SK-N-SH treated with all-trans-retinoic acid at 6 μM for 48 hours (cell line): ENCODE measurements at regions not wholly inside any gene's neighbourhood (a gene's known extent, or its start where the extent isn't known, plus 50 kb on each side); places are given as distances from the start of the nearest gene placed in this dataset.

Experiments used
- ATAC-seq: fragments of 200-7000 bp; cut with Tn5 transposase; 3 replicates; pipeline ENCODE4 v1.9.1; 2020; ENCODE audit warnings: mild to moderate bottlenecking, moderate library complexity
- ARNTL ChIP-seq: fragments of 450-650 bp; formaldehyde crosslinking; IDR thresholded peaks from 2 replicates; pipeline ENCODE4 v1.5.0; 2020; ENCODE audit warnings: low read depth, mild to moderate bottlenecking, moderate library complexity, borderline replicate concordance
- BACH2 ChIP-seq: fragments of 250-450 bp; sonication (Bioruptor Pico); IDR thresholded peaks from 2 replicates; pipeline ENCODE4 v1.9.0; 2021; ENCODE audit warnings: mild to moderate bottlenecking, borderline replicate concordance
- CREB5 ChIP-seq: fragments of 250-450 bp; sonication (Bioruptor Pico); IDR thresholded peaks from 2 replicates; pipeline ENCODE4 v1.5.1; 2020; ENCODE audit warnings: low read depth, mild to moderate bottlenecking, moderate library complexity
- CSDC2 ChIP-seq: fragments of 250-450 bp; sonication (Bioruptor Pico); IDR thresholded peaks from 2 replicates; pipeline ENCODE4 v1.5.0; 2020; ENCODE audit warnings: mild to moderate bottlenecking, moderate library complexity
- CSRNP3 ChIP-seq: fragments of 250-450 bp; sonication (Bioruptor Pico); IDR thresholded peaks from 2 replicates; pipeline ENCODE4 v1.5.1; 2021; ENCODE audit warnings: mild to moderate bottlenecking, moderate library complexity
- ESRRG ChIP-seq: fragments of 250-450 bp; sonication (Bioruptor Pico); IDR thresholded peaks from 2 replicates; pipeline ENCODE4 v1.6.1; 2021; ENCODE audit warnings: mild to moderate bottlenecking
- ISL1 ChIP-seq: fragments of 250-450 bp; sonication (Bioruptor Pico); IDR thresholded peaks from 2 replicates; pipeline ENCODE4 v2.1.2; 2022; ENCODE audit warnings: mild to moderate bottlenecking, moderate library complexity
- OSR1 ChIP-seq: fragments of 250-450 bp; sonication (Bioruptor Pico); IDR thresholded peaks from 2 replicates; pipeline ENCODE4 v1.8.0; 2022; ENCODE audit warnings: moderate library complexity, mild to moderate bottlenecking, inconsistent platforms
- PATZ1 ChIP-seq: fragments of 250-450 bp; sonication (Bioruptor Pico); IDR thresholded peaks from 2 replicates; pipeline ENCODE4 v1.8.0; 2020; ENCODE audit warnings: mild to moderate bottlenecking, moderate library complexity, borderline replicate concordance
- PPARA ChIP-seq: fragments of 250-450 bp; sonication (Bioruptor Pico); IDR thresholded peaks from 2 replicates; pipeline ENCODE4 v1.5.0; 2020; ENCODE audit warnings: mild to moderate bottlenecking, borderline replicate concordance
- RARB ChIP-seq: fragments of 250-450 bp; sonication (Bioruptor Pico); IDR thresholded peaks from 2 replicates; pipeline ENCODE4 v1.8.0; 2021; ENCODE audit warnings: mild to moderate bottlenecking, moderate library complexity
- SNAI2 ChIP-seq: fragments of 250-450 bp; sonication (Bioruptor Pico); IDR thresholded peaks from 2 replicates; pipeline ENCODE4 v1.5.0; 2020; ENCODE audit warnings: mild to moderate bottlenecking, moderate library complexity
- TCF4 ChIP-seq: fragments of 250-450 bp; sonication (Bioruptor Pico); IDR thresholded peaks from 2 replicates; pipeline ENCODE4 v1.8.0; 2021; ENCODE audit warnings: mild to moderate bottlenecking, moderate library complexity, borderline replicate concordance
- TOX ChIP-seq: fragments of 250-450 bp; sonication (Bioruptor Pico); IDR thresholded peaks from 2 replicates; pipeline ENCODE4 v1.8.0; 2021; ENCODE audit warnings: mild to moderate bottlenecking, moderate library complexity, borderline replicate concordance
- TSHZ2 ChIP-seq: fragments of 250-450 bp; sonication (Bioruptor Pico); IDR thresholded peaks from 2 replicates; pipeline ENCODE4 v1.5.0; 2020; ENCODE audit warnings: mild to moderate bottlenecking, moderate library complexity
- ZFP3 ChIP-seq: fragments of 250-450 bp; sonication (Bioruptor Pico); IDR thresholded peaks from 2 replicates; pipeline ENCODE4 v1.5.0; 2020; ENCODE audit warnings: mild to moderate bottlenecking, moderate library complexity
- ZNF565 ChIP-seq: fragments of 450-650 bp; formaldehyde crosslinking; conservative IDR thresholded peaks from 2 replicates; pipeline ENCODE4 v1.5.0; 2020; ENCODE audit warnings: low read depth, mild to moderate bottlenecking, moderate library complexity
- ZNF70 ChIP-seq: fragments of 450-650 bp; formaldehyde crosslinking; IDR thresholded peaks from 2 replicates; pipeline ENCODE4 v1.5.0; 2020; ENCODE audit warnings: mild to moderate bottlenecking, moderate library complexity
- ZNF8 ChIP-seq: fragments of 450-650 bp; formaldehyde crosslinking; IDR thresholded peaks from 2 replicates; pipeline ENCODE4 v1.5.0; 2020; ENCODE audit warnings: mild to moderate bottlenecking, moderate library complexity

- no peak for ATAC-seq
- no peak for TF ChIP-seq ZFP3 (CRISPR knock-in tag)
- no peak for TF ChIP-seq ARNTL (CRISPR knock-in tag)
- TF ChIP-seq ISL1: no peak
- TF ChIP-seq BACH2 (CRISPR knock-in tag): no peak
- TF ChIP-seq PATZ1: no peak
- no peak for TF ChIP-seq TCF4
- no peak for TF ChIP-seq ESRRG (CRISPR knock-in tag)
- no peak for TF ChIP-seq CSDC2
- TF ChIP-seq RARB (CRISPR knock-in tag): no peak
- no peak for TF ChIP-seq ZNF70
Measured at GRCh38 chr1:106113851-106114250, 942.6 kb upstream of the PRMT6 start.

- TF ChIP-seq CSRNP3 (CRISPR knock-in tag) (no peak), ZNF8 (CRISPR knock-in tag) (no peak), TSHZ2 (CRISPR knock-in tag) (no peak), ZNF70 (no peak), TCF4 (no peak), ZNF565 (CRISPR knock-in tag) (no peak), ZFP3 (CRISPR knock-in tag) (no peak), BACH2 (CRISPR knock-in tag) (no peak), SNAI2 (CRISPR knock-in tag) (no peak), OSR1 (CRISPR knock-in tag) (no peak), RARB (CRISPR knock-in tag) (no peak), PPARA (CRISPR knock-in tag) (no peak), ESRRG (CRISPR knock-in tag) (no peak)
- ATAC-seq: no peak
Measured at GRCh38 chr1:106120789-106121188, 935.7 kb upstream of the PRMT6 start.

GRCh38 chr1:106121728-106122127 is 934.7 kb upstream of the PRMT6 start:
- TF ChIP-seq RARB (CRISPR knock-in tag): no peak
- TF ChIP-seq CSRNP3 (CRISPR knock-in tag): no peak
- TF ChIP-seq TOX: no peak
- no peak for TF ChIP-seq CSDC2
- no peak for TF ChIP-seq PATZ1
- no peak for TF ChIP-seq ESRRG (CRISPR knock-in tag)
- no peak for TF ChIP-seq ARNTL (CRISPR knock-in tag)
- no peak for TF ChIP-seq ZFP3 (CRISPR knock-in tag)
- no peak for TF ChIP-seq ISL1
- TF ChIP-seq TCF4: no peak
- no peak for TF ChIP-seq SNAI2 (CRISPR knock-in tag)
- no peak for TF ChIP-seq BACH2 (CRISPR knock-in tag)
- TF ChIP-seq ZNF565 (CRISPR knock-in tag): no peak
- no peak for TF ChIP-seq CREB5 (CRISPR knock-in tag)
- no peak for TF ChIP-seq ZNF8 (CRISPR knock-in tag)
- no peak for ATAC-seq
